ENCODE measurements at regions not wholly inside any gene's neighbourhood (a gene's known extent, or its start where the extent isn't known, plus 50 kb on each side); places are given as distances from the start of the nearest gene placed in this dataset.
"Not testable (repeated sequence)": the region's sequence is repeated elsewhere in the genome, so short reads cannot be mapped to it uniquely, and the experiment has no call there.

DNA sequence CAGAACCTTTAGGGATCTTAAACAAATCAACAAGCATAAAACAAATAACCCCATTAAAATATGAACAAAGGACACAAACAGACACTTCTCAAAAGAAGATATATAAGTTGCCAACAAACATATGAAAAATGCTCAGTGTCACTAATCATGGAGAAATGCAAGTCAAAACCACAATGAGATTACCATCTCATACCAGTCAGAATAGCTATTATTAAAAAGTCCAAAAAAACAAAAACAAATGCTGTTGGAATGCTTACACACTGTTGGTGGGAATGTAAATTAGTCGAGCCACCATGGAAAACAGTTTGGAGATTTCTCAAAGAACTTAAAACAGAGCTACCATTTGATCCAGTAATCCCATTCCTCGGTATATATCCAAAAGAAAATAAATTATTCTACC lies 423.6 kb downstream of the OTOL1 start:
- no peak for DNase-seq

DNA sequence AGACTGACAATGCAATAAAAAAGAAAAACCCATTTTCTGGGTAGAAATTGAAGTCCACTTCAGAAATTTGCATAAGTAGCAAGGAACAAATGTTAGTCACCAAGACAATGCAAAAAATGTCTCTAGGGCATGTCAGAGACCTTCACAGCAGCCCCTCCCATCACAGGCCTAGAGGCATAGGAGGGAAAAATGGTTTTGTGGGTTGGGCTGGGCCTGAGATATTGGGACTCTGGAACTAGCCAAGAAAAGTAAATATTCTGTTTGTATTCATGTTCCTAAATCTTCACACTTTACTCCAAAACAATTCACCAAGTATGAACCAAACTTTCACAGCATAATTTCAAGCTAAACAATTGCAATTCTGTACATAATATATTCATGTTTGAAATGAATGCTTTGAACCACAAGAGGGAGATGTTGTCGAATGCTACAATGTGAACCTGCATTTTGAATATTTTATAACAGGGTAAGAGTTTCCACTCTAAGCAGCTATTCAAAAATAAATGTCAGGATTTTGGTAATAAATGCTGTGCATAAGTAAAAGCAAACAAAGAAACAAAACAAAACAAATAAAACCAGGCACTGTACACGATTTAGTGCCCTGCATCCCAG lies 429.2 kb downstream of the OTOL1 start:
- DNase-seq = no peak

DNA sequence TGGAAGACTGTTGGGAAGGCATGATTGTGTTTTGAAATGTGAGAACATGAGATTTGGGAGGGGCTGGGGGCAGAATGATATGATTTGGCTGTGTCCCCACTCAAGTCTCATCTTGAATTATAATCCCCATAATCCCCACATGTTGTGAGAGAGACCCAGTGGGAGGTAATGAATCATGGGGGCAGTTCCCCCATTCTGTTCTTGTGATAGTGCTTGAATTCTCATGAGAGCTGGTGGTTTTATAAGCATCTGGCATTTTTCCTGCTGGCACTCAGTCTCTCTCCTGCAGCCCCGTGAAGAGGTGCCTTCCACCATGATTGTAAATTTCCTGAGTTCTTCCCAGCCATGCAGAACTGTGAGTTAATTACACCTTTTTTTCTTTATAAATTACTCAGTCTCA lies 430.5 kb downstream of the OTOL1 start:
- DNase-seq = no peak

DNA sequence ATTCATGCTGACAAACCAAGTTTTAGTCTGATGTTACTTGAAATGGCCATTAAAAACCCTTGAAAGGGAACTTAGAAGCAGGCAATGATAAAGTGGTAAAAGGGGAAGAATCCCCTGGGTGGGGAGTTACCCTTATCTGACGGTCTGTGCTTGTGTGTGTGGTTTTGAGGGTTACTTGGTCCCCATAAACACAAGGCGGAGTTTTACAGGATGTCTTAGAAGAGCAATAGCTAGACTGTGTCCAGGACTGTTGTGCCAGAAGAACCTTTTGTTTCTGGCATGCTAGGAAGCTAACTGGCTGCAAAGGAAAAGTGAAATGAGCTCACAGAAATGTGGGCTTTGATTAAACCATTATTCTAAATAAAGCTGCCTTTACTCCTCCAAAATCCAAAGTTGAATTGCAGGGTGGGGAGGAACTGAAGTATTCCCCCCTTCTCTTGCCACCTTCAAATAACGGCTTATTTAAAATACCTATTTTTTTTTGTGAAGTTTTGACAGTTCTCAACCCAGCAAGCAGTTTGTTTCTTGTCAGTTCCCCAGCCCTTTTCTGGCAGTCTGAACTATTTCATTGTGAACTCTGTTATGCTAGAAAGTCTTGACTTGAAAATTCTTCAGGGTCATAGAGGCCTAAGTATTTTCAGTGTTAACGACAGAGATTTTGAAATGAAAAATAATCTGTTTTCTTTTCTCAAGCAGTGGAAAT lies 443.5 kb downstream of the OTOL1 start:
- no peak for DNase-seq

DNA sequence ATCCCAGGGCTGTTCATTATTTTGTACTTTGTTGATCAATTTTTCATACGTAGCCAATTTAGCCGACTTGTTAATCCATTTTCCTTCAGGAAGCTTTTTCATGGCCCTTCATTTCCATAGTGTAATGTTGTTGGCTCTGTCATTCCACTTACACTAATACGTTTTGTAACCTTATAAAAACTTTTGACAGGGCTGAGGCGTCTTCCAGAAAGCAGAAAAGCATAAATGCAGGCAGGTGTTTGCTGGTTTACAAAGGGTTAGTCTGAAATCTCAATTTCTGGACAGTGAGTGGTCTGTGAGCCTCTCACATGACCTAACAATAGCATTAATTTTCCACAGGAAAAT lies 444.0 kb downstream of the OTOL1 start:
- DNase-seq = no peak

DNA sequence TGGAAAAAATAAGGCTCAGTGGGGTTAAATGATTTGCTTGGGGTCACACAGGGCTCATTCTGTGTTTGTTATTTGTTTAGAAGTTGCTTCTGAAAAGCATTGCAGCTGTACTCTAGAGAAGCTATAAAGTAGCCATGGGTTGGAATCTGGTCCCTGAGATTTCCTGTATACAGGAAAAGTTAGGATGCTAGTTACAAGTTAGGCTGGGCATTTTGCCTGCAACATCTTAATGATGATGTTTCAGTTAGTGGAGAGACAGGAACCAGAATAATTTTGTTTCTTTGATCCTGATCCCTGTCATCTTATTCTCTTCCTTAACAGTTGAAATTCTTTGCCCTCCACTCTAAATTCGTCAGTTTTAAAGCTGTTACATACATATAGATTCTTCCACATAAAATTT lies 445.3 kb downstream of the OTOL1 start:
- no peak for DNase-seq

DNA sequence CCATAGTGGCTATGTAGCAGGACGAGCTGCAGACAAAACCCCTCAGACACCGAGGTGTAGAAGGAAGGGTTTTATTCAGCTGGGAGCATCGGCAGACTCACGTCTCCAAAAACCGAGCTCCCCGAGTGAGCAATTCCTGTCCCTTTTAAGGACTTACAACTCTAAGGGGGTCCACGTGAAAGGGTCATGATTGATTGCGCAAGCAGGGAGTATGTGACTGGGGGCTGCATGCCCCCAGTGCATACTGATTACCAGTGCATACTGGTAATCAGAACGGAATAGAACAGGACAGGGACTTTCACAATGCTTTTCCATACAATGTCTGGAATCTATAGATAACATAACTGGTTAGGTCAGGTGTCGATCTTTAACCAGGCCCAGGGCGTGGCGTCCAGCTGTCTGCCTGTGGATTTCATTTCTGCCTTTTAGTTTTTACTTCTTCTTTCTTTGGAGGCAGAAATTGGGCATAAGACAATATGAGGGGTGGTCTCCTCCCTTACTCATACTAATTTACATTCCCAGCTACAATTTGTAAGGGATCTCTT lies 447.3 kb downstream of the OTOL1 start:
- DNase-seq = not testable (repeated sequence)

DNA sequence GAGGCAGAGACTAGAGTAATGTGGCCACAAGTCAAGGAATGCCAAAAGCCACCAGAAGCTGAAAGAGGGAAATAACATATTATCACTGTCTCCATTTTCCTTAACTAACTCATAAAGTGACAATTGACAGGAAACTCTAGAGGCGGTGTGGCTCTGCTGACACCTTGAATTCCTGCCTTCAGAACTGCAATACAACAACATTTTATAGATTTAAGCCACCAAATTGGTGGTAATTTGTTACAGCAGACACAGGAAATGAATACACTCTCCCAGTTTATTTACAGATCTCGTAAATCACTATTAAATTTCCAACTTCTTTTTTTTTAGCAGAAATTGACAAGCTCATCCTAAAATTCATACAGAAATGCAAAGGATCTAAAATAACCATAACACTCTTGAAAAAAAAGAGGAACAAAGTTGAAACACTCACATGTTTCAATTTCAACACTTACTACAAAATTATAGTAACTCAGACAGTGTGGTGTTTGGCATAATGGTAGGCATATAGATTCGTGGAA lies 449.9 kb downstream of the OTOL1 start:
- DNase-seq = no peak

DNA sequence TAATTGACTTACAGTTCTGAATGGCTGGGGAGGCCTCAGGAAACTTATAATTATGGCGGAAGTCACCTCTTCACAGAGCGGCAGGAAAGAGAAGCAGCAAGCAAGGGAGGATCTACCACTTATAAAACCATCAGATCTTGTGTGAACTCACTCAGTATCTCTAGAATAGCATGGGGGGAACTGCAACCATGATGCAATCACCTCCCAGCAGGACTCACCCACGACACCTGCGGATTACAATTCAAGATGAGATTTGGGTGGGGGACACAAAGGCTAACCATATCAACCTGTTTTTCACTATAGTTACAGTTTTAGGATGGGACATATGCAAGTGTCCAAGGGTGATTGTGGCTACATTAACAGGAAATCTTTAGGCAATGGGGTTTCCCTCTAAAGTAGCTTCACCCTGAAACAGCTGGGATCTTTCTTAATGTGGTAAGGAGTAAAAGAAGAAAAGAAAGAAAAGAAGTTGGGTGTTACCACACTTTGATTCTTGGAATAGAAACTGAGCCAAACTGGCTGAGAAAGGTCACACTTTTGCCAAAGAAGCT lies 453.8 kb downstream of the OTOL1 start:
- no peak for DNase-seq

DNA sequence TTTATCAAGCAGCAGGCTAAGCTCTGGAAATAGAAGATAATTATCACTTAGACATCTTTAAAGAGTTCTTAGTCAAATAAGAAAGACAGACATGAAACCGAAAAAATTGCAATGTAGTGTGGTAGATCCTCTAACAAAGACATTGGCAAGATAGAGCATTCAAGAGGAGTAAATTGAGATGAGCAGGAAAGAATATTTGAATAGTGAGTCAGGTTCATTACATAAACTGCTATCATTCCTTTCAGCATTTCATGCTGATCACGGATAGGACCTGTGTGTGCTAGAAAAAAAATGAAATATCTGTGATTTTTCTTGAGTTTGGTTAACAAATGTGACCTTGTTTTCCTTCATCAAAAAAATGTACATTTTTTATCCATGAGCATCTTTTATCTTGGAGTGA lies 460.9 kb downstream of the OTOL1 start:
- no peak for DNase-seq

DNA sequence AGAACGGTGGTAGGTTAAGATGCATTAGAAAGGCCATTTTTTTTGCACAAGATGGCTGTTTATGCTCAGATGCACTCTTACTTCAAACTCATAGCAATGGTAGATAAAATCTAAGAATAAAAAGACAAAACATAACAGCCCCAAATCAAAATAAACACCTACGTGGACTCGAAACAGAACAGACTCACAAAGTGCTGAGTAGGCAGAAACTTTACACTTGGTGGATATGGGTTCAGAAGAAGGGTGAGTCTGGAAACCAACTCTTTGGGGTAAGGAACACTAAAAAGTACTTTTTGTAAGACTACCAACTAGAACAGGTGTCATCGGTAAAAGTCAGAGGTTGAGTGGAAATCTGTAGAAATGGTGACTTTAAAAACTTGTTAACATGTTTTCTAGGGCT lies 468.2 kb downstream of the OTOL1 start:
- no peak for DNase-seq

DNA sequence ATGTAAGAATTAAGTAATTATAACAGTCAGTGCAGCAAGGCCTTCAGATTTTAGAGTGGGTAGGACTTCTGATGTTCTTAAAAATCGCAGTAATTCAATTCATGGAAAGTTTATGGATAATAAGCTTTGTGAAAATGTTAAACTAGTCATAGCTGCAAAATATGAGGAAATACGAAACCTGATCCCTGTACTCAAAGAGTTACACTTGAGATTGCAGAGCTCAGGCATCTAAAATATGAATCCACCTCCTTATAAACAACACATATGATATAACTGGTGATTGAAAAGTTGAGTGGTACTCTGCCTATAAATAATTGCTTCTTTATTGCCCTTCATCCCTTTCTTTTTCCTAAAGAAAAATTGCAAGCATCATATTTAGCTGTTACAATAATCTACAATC lies 473.3 kb downstream of the OTOL1 start:
- DNase-seq = no peak

DNA sequence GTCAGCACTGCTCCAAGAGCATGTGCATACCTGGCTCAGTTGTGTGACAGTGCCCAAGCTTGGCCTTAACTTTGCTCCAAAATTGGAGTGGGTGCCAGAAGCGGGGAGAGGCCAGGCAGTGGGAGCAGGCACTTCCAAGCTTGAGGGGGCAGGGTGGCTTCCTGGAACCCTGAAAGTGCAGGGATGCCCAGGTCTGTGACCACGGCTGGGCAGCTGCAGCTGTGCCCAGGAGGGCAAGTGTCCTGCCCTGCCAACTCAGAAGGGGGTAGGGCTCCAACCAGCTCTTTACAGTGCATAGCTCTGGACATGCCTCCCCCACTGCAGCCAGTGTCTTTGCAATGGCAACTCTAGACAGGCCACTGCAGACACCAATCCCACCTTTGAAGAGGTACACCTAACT lies 478.6 kb downstream of the OTOL1 start:
- no peak for DNase-seq

DNA sequence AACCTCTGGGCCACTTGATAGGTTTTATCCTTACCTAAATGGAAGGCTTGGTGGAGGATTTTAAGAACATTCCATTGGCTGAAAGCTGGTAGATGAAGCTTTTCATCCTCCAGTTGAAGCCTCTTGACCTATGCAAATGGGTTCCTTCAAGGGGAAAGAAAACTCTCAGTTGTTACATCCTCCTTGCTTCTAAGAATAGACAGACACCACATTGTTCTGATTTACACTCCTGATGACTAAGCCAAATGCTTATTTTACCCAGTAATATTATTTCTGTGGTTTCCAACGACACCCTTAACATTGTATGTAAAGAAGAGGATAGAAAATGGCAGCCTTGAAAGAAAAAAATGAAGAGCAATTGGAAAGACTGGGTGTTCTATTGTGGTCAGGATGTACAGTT lies 480.5 kb downstream of the OTOL1 start:
- no peak for DNase-seq

DNA sequence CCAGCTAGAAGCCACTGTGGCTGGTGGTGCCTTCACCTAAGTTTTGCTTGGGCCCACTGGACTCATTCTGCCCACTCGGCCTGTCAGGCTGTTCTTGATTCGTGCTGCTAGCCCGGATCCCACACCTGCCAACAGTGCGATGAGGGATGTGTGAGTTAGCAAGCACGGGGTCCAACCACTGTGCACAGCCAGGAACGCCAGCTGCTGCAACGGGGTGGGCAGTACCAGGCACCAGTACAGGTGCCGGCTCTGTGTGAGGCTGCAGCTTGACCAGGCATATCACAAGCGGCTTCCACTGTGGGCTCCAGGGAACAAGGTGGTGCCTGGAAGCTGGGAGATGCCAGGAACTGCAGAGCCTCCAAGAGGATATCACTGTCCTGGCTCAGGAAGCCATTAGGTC lies 481.2 kb downstream of the OTOL1 start:
- DNase-seq = no peak

DNA sequence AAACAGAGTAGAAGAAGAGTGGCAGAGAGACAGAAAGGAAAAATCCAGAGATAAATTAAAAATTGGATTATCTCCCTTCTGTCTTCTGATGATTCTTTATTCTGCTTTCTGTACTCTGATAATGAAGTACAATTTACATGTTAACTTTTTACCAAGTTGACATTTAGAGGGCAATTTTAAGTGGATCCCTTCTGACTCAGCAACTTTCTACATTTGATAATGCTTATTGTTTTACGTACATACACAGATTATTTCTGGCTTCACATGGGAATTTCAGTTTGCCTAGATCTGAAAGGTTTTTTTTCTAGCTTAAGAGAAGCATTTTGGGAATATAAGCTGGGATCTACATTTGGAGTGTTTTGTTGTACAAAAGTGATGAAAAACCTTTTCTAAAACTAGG lies 491.3 kb downstream of the OTOL1 start:
- DNase-seq = no peak

DNA sequence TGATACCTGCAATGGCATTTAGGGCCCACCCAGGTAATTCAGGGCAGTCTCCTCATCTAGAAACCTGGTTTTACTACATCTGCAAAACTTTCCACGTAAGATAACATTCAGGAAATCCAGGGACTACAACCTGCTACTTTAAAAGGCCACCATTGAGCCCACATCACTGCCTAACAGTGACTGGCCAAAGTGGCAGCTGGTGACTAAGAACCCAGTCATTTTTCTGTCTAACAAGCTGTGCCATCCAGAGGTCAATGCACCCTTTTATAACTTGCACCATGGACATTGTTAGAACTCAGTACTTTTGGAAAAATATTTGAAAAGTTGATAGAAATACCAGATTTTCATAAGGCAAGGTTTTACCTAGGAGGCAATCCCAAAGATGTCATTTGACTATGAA lies 492.4 kb downstream of the OTOL1 start:
- no peak for DNase-seq

DNA sequence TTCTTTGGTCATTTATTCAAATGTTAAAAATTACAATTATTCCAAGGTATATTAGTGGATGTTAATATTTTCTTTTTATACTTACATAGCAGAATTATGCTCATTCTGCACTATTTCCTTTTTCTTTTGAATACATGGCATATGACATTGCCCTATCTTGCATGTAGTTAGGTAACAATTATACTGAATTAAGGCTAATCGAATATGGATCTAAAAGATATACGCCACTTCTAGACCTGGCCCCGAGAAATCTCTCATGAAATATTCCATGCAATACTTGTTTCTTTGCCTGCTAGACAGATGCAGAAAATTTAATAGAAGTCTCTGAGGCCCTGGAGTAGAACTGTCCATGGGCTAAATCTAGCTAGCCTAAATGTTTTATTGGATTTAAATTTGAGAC lies 493.4 kb downstream of the OTOL1 start:
- no peak for DNase-seq

DNA sequence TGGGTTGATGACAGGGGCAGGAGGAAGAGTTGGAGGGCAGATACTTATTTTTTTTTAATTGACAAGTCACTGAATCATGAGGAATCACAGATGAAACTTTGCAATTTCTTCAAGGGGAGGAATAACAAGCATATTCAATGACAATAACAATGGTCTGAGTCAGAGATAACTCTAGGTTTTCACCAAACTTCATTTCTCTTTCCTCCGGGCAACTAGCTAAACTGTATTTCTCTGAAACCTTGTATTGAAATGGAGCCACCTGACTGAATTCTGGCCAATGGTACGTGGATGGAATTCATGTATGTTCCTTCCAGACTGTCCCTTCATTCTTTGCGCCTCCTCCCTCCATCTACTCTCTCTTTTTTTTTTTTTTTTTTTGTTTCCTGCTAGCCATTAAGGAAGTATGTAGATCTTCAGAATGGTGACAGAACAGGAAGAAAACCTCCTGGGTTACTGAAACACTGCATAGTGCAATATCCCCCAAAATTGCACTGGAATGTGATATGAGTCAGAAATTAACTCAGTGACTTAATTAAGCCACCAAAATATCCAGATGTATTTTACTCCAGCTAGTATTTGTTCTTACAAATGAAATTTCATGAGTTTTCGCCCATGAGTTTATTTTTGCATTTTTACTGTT lies 495.4 kb downstream of the OTOL1 start:
- DNase-seq = no peak

DNA sequence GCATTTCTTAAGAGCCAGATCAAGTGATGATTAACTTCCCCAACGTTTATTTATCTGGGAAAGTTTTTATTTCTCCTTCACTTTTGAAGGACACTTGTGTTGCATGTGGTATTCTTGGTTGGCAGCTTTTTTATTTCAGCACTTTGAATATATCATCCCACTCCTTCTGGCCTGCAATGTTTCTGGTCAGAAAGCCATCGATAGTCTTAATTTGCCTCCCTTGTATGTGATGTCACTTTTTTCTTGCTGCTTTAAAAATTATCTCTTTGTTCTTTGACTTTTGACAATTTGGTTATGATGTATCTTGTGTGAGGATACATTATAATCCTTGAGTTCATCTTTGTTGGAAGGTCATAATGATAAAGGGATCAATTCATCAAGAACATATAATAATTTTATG lies 503.2 kb downstream of the OTOL1 start:
- no peak for DNase-seq

DNA sequence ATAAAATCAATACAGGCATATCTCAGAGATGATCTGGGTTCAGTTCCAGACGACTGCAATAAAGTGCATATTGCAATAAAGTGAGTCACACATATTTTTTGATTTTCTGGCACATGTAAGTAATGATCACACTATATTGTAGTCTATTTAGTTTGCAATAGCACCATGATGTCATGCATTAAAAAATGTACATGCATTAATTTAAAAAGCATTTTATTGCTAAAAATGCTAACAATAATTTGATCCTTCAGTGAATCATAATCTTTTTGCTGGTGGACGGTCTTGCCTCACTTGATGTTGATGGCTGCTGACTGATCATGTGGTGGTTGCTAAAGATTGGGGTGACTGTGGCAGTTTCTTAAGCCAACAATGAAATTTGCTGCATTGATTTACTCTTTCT lies 511.1 kb downstream of the OTOL1 start:
- DNase-seq = no peak

DNA sequence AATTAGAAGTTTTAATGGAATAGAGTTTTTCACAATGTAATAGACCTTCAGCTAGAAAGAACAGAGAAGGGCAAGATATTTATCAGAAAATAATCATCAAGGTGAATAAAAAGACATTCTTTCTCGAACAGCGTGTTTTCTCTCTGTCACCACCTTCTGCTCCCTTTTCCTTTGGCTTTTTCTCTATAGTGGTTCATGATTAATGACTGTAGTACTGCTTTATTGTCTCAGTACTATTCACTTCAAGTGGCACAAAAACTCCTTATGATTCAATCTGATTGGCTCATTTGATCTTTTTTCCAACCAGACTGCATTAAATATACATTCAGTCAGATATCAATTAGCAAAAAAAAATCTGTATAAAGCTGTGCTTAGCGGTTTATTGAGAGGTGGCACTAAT lies 516.0 kb downstream of the OTOL1 start:
- DNase-seq = no peak

DNA sequence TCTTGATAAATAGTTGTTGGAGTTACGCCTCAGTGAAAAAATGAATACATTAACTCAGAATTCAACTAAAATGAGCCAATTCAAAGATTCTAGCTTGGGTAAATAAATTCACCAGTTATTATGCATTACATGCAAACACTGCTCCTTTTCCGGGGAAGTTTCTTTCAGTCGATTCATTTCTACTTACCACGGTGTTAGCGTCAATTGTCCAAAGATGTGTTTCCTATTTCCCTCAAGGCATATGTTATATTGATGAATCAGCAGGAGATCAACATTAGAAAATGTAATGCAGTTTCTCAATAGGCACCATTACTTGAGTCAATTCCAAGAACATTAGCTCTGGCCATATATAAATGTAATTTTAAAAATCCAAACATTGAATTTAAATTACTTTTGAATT lies 517.7 kb downstream of the OTOL1 start:
- DNase-seq = no peak

DNA sequence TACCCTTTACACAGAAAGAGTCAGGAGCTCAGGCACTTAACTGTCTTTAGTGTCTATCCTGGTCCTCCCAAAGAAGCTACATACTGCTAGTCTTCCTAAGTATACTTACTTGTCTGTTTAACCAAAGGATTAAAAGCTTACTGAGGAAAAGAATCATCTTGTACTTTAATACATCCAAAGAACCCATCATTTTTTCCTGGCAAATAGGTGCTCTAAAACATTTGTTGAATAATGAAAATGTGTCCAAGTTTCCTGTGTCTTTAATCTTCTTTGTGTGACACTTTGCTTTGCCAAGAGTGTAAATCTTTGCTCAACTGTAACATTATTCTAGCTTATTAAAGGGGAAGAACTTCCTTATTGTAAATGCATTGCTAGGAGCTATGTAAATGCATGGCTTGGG lies 519.2 kb downstream of the OTOL1 start:
- DNase-seq = no peak

Data from T-helper 1 cell (primary cell).